GM12878 (cell line): ENCODE measurements at regions not wholly inside any gene's neighbourhood (a gene's known extent, or its start where the extent isn't known, plus 50 kb on each side); places are given as distances from the start of the nearest gene placed in this dataset.
A peak's percentile ranks its signal among the peaks of the same experiment; 100 is the strongest.

Experiments used
- ATAC-seq: fragments of 200-7000 bp; cut with Tn5 transposase; 3 replicates; pipeline ENCODE4 v1.9.1; 2020; ENCODE audit warnings: mild to moderate bottlenecking, moderate library complexity
- BruUV-seq: library from RNA; stranded (reverse); fragments of 400-500 nt; replicated peaks from 2 replicates; lab custom pipeline; 2021; lab: Mats Ljungman, UMichigan
- CTCF ChIA-PET: fragments of 300-600 bp; sonication (Branson Sonifier 250); formaldehyde crosslinking; extraction: SDS; loops from one replicate; lab custom pipeline; 2021; ENCODE audit warnings: inconsistent platforms; lab: Yijun Ruan, JAX
- POLR2A ChIA-PET: fragments of 350-600 bp; formaldehyde crosslinking; extraction: SDS; loops from one replicate; lab custom pipeline; 2021; ENCODE audit warnings: inconsistent platforms; lab: Charles Lee
- RAD21 ChIA-PET: fragments of 300-600 bp; sonication (Branson Sonifier 250); formaldehyde crosslinking; loops from one replicate; lab custom pipeline; 2023; ENCODE audit warnings: antibody characterized with exemption; ENCODE audit not compliant: unreplicated experiment; lab: Charles Lee
- SMC1A ChIA-PET: fragments of 300-600 bp; sonication (Branson Sonifier 250); formaldehyde crosslinking; loops from one replicate; lab custom pipeline; 2023; ENCODE audit not compliant: unreplicated experiment, uncharacterized antibody; lab: Charles Lee
- DNase-seq: peaks from one replicate; pipeline ENCODE4 v3.0.0-alpha.2; 2011; ENCODE audit warnings: low read depth, low spot score
- FAIRE-seq: peaks from 3 replicates; lab custom pipeline; 2011; peaks lifted over from hg19 to GRCh38; lab: Jason Lieb, UNC
- H2AFZ ChIP-seq: 2 replicates; pipeline ENCODE4 v1.6.0; 2011; ENCODE audit warnings: low read depth, low read length, control low read depth; ENCODE audit not compliant: control insufficient read depth
- H3K27ac ChIP-seq: 2 replicates; pipeline ENCODE4 v1.5.1; 2011; ENCODE audit warnings: control low read depth; ENCODE audit not compliant: control insufficient read depth, insufficient read depth
- H3K27me3 ChIP-seq, 2 experiments: replicated peaks in 1 of 2; 2 replicates each; pipeline versions ENCODE4 v1.6.0 to v1.6.1; 2011; ENCODE audit warnings: low read length in 1 of 2; ENCODE audit not compliant: control insufficient read depth in 2 of 2, insufficient read depth in 2 of 2
- H3K36me3 ChIP-seq, 2 experiments: 2 replicates each; pipeline ENCODE4 v1.5.1; 2011; ENCODE audit warnings: low read length in 1 of 2; ENCODE audit not compliant: control insufficient read depth in 2 of 2, insufficient read depth in 2 of 2
- H3K4me1 ChIP-seq: 2 replicates; pipeline ENCODE4 v1.6.1; 2011; ENCODE audit warnings: mild to moderate bottlenecking, low read length, moderate library complexity, mixed read lengths; ENCODE audit not compliant: control insufficient read depth, insufficient read depth
- H3K4me2 ChIP-seq: 2 replicates; pipeline ENCODE4 v1.6.0; 2011; ENCODE audit warnings: control low read depth; ENCODE audit not compliant: control insufficient read depth, insufficient read depth
- H3K4me3 ChIP-seq: fragments of 200-600 bp; sonication (generic); 2 replicates; pipeline ENCODE4 v1.5.1; 2016
- H3K79me2 ChIP-seq: 2 replicates; pipeline ENCODE4 v1.6.0; 2011; ENCODE audit warnings: low read length; ENCODE audit not compliant: control insufficient read depth, insufficient read depth
- H3K9ac ChIP-seq: 2 replicates; pipeline ENCODE4 v1.8.0; 2011; ENCODE audit warnings: low read length, control low read depth, mixed read lengths; ENCODE audit not compliant: control insufficient read depth, insufficient read depth
- H3K9me3 ChIP-seq: replicated peaks from 3 replicates; pipeline ENCODE4 v1.5.1; 2011; ENCODE audit warnings: mild to moderate bottlenecking, low read length; ENCODE audit not compliant: control insufficient read depth, insufficient read depth
- H4K20me1 ChIP-seq: 2 replicates; pipeline ENCODE4 v1.6.0; 2011; ENCODE audit not compliant: control insufficient read depth, insufficient read depth
- CBFB ChIP-seq: IDR thresholded peaks from 2 replicates; pipeline ENCODE4 v1.6.1; 2016; ENCODE audit warnings: antibody characterized with exemption, low read depth
- CBX5 ChIP-seq: sonication (generic); IDR thresholded peaks from 2 replicates; pipeline ENCODE4 v1.6.1; 2016; ENCODE audit warnings: low read depth, moderate library complexity, mild to moderate bottlenecking, inconsistent platforms
- CTCF ChIP-seq, 3 experiments: IDR thresholded peaks in 2 of 3; conservative IDR thresholded peaks in 1 of 3; 2 replicates each; pipeline ENCODE4 v1.5.1; 2011; ENCODE audit warnings: low read depth in 3 of 3, low read length in 3 of 3, mild to moderate bottlenecking in 3 of 3, control low read depth in 2 of 3, moderate library complexity in 2 of 3, inconsistent platforms in 1 of 3, mixed read lengths in 1 of 3; ENCODE audit not compliant: control insufficient read depth in 2 of 3, insufficient read depth in 1 of 3; ENCODE audit errors: extremely low read depth in 1 of 3
- ESRRA ChIP-seq: IDR thresholded peaks from 2 replicates; pipeline ENCODE4 v1.6.1; 2012; ENCODE audit warnings: mild to moderate bottlenecking, low read length, improper control_type of control experiment
- GATAD2B ChIP-seq: fragments of 450-650 bp; conservative IDR thresholded peaks from 2 replicates; pipeline ENCODE4 v1.6.1; 2017; ENCODE audit warnings: low read depth, mild to moderate bottlenecking, moderate library complexity
- HDAC2 ChIP-seq: fragments of 200-600 bp; sonication (generic); IDR thresholded peaks from 2 replicates; pipeline ENCODE4 v1.6.1; 2017
- LARP7 ChIP-seq: fragments of 450-650 bp; IDR thresholded peaks from 2 replicates; pipeline ENCODE4 v1.6.1; 2017; ENCODE audit warnings: mild to moderate bottlenecking
- MTA2 ChIP-seq: fragments of 450-650 bp; IDR thresholded peaks from 2 replicates; pipeline ENCODE4 v1.6.1; 2016; ENCODE audit warnings: low read depth, mild to moderate bottlenecking, moderate library complexity
- NBN ChIP-seq: fragments of 450-650 bp; IDR thresholded peaks from 2 replicates; pipeline ENCODE4 v1.6.1; 2016
- NFIC ChIP-seq: IDR thresholded peaks from 2 replicates; pipeline ENCODE4 v1.6.1; 2012; ENCODE audit warnings: low read depth, mild to moderate bottlenecking, inconsistent platforms, low read length, moderate library complexity
- RAD21 ChIP-seq: IDR thresholded peaks from 2 replicates; pipeline ENCODE4 v1.6.1; 2011; ENCODE audit warnings: mild to moderate bottlenecking, low read depth, low read length, moderate library complexity; ENCODE audit not compliant: insufficient read depth
- RELA ChIP-seq: fragments of 450-650 bp; IDR thresholded peaks from 2 replicates; pipeline ENCODE4 v1.8.0; 2014; ENCODE audit warnings: borderline replicate concordance; ENCODE audit not compliant: partially characterized antibody
- REST ChIP-seq: IDR thresholded peaks from 2 replicates; pipeline ENCODE4 v1.6.1; 2012; ENCODE audit warnings: mild to moderate bottlenecking, low read depth, low read length
- RUNX3 ChIP-seq: IDR thresholded peaks from 2 replicates; pipeline ENCODE4 v1.6.1; 2012; ENCODE audit warnings: low read length, inconsistent platforms
- SKIL ChIP-seq: fragments of 450-650 bp; IDR thresholded peaks from 2 replicates; pipeline ENCODE4 v1.6.1; 2017; ENCODE audit warnings: mild to moderate bottlenecking, low read depth, inconsistent platforms; ENCODE audit not compliant: poor library complexity, severe bottlenecking
- SMC3 ChIP-seq: IDR thresholded peaks from 2 replicates; pipeline ENCODE4 v1.6.1; 2011; ENCODE audit warnings: low read length, improper control_type of control experiment, borderline replicate concordance
- ZNF24 ChIP-seq: fragments of 450-650 bp; IDR thresholded peaks from 2 replicates; pipeline ENCODE4 v1.6.1; 2017; ENCODE audit warnings: antibody characterized with exemption, mild to moderate bottlenecking
- ZNF274 ChIP-seq: IDR thresholded peaks from one replicate; pipeline ENCODE4 v1.8.0; 2011; ENCODE audit not compliant: insufficient read length, insufficient read depth
- WGBS: methylation state at CpG from one replicate; pipeline ENCODE4 v1.1.6; 2016; ENCODE audit warnings: low lambda C conversion rate; ENCODE audit not compliant: insufficient replicate concordance, insufficient coverage; ENCODE audit errors: missing lambda C conversion rate; 5-methylcytosine and 5-hydroxymethylcytosine counted together
- in situ Hi-C: fragments of 300-500 bp; cut with MboI; formaldehyde crosslinking; loops from 9 replicates; pipeline ENCODE4 v1.14.3; 2018; ENCODE audit warnings: mixed read lengths
- intact Hi-C: fragments of 100-400 bp; cut with micrococcal nuclease; formaldehyde crosslinking; loops from one replicate; pipeline ENCODE4 v1.14.2; 2022; ENCODE audit not compliant: unreplicated experiment

DNA sequence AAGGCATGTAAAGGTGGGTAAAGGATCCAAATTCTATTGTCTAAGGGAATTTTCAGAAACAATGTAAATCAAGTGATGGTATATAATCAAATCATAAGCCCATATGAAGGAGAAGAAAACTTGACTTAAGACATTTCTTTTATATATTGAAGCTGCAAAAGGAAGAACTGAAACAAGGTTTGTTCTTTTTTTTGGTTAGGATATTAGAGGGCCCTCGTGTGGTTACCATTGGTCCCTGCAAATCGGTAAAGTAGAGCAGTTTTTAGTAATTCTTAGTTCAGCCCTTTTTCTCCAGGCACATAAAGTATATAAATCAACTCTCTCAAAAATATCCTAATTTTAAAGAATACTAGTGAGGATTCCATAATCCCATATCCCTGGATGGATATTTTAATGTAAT is 105.6 kb upstream of the STK17B start:
- no peaks in the 10 kb centered on the region for H4K20me1 ChIP-seq
- no peak overlapping the region for H3K27ac ChIP-seq
- H3K9ac ChIP-seq, result no peak overlapping the region
- peaks cover 4% of the 10 kb centered on the region; the same call in 2 of the 3 replicates for H3K9me3 ChIP-seq
- no TSS peak for BruUV-seq
- RAD21 ChIA-PET, result interaction anchor here (0.6 to 6.6 kb wide), 35 partner anchors 9 to 627 kb away, joined by 3 to 211 read pairs (median 10); partner anchors contain the start of gene DNAH7
- no peak for FAIRE-seq
- CTCF ChIA-PET, result interaction anchor here (0.7 to 8.3 kb wide), 35 partner anchors 9 to 718 kb away, joined by 3 to 197 read pairs (median 8); partner anchors contain the start of genes DNAH7 and STK17B
- H3K4me1 ChIP-seq, result peaks cover 27% of the 10 kb centered on the region
- POLR2A ChIA-PET, result interaction anchor here (0.6 to 3.9 kb wide), 15 partner anchors 13 to 199 kb away, joined by 3 to 28 read pairs (median 7); no protein-coding TSS in a partner anchor
- ATAC-seq, result peak; percentile 48
- no peaks in the 10 kb centered on the region; the same call in 1 of the 2 replicates for H3K79me2 ChIP-seq
- DNase-seq, result no peak
- 0% methylated on average over 2 of the region's 2 CpGs for WGBS
- H3K4me2 ChIP-seq, result no peak overlapping the region; the same call in 1 of the 2 replicates
- H3K36me3 ChIP-seq, result peaks cover 0 to 14% of the 10 kb centered on the region in 2 experiments; a peak in 2 of 4 replicates
- H3K27me3 ChIP-seq, result no peaks in the 10 kb centered on the region
- in situ Hi-C loops, result no loop called here
- SMC1A ChIA-PET, result interaction anchor here (0.6 to 9.4 kb wide), 45 partner anchors 10 to 611 kb away, joined by 3 to 248 read pairs (median 11); partner anchors contain the start of genes DNAH7 and STK17B
- intact Hi-C loops, result loop anchor here (1.0 to 2.0 kb wide), 3 partner anchors 36 to 199 kb away; no protein-coding TSS in a partner anchor
- H3K4me3 ChIP-seq, result no peak overlapping the region
- no peak overlapping the region for H2AFZ ChIP-seq
- TF ChIP-seq LARP7 (no peak), NFIC (peak; percentile 28; the same call in 1 of the 2 replicates), GATAD2B (no peak), ZNF24 (peak; percentile 93), CBFB (no peak), CTCF (IDR thresholded peaks at IDR 0.05 in 2 of 3, conservative IDR thresholded peaks at IDR 0.05 in 1 of 3; ENCODE audit: control insufficient read depth in 2 of 3, extremely low read depth in 1 of 3, insufficient read depth in 1 of 3, low read depth in 3 of 3, low read length in 3 of 3) (peak; percentile 61 to 72 (median 66); a peak in 5 of 6 replicates), NBN (0 out of 2 replicates have a peak, but pooled peaks have one; percentile 16), ZNF274 (no peak), ESRRA (no peak), RAD21 (peak; percentile 82), REST (no peak), CBX5 (peak; percentile 41; the same call in 1 of the 2 replicates), RELA (no peak), MTA2 (no peak), SKIL (peak; percentile 22), SMC3 (peak; percentile 92), RUNX3 (peak; percentile 66), HDAC2 (no peak)
